Liver (tissue), 8 donors: ENCODE measurements at regions not wholly inside any gene's neighbourhood (a gene's known extent, or its start where the extent isn't known, plus 50 kb on each side); places are given as distances from the start of the nearest gene placed in this dataset.

Experiments used
- DNase-seq: peaks from one replicate; pipeline ENCODE4 v3.0.0-alpha.2; 2017; ENCODE audit warnings: low spot score
- H3K27ac ChIP-seq, 2 donors: one replicate each; pipeline ENCODE4 v1.7.0; 2013; ENCODE audit warnings: inconsistent platforms in 2 of 2, low read length in 2 of 2, control low read depth in 1 of 2, low read depth in 1 of 2, mild to moderate bottlenecking in 1 of 2
- H3K27me3 ChIP-seq, 4 donors: one replicate each; pipeline versions ENCODE4 v1.6.1 to v1.7.0; 2013; ENCODE audit warnings: low read length in 3 of 4, inconsistent platforms in 1 of 4, mild to moderate bottlenecking in 1 of 4, moderate library complexity in 1 of 4; ENCODE audit not compliant: control insufficient read depth in 4 of 4, insufficient read depth in 4 of 4
- H3K36me3 ChIP-seq, 4 donors: one replicate each; pipeline versions ENCODE4 v1.6.1 to v1.7.0; 2013; ENCODE audit warnings: low read length in 3 of 4, mild to moderate bottlenecking in 3 of 4, low read depth in 1 of 4, moderate library complexity in 1 of 4; ENCODE audit not compliant: control insufficient read depth in 4 of 4, insufficient read depth in 3 of 4
- H3K4me1 ChIP-seq, 4 donors: one replicate each; pipeline versions ENCODE4 v1.6.1 to v1.7.0; 2013; ENCODE audit warnings: low read length in 3 of 4, mild to moderate bottlenecking in 3 of 4, moderate library complexity in 1 of 4; ENCODE audit not compliant: control insufficient read depth in 4 of 4, insufficient read depth in 4 of 4
- H3K4me3 ChIP-seq, 3 donors: one replicate each; pipeline versions ENCODE4 v1.6.1 to v1.7.0; 2013; ENCODE audit warnings: low read length in 3 of 3, control low read depth in 1 of 3, low read depth in 1 of 3, mild to moderate bottlenecking in 1 of 3
- H3K9ac ChIP-seq, 2 donors: one replicate each; pipeline ENCODE4 v1.7.0; 2013; ENCODE audit warnings: low read length in 2 of 2, mild to moderate bottlenecking in 2 of 2, moderate library complexity in 2 of 2, control low read depth in 1 of 2, low read depth in 1 of 2
- H3K9me3 ChIP-seq, 4 donors: one replicate each; pipeline versions ENCODE4 v1.6.1 to v1.7.0; 2013; ENCODE audit warnings: low read length in 3 of 4; ENCODE audit not compliant: control insufficient read depth in 4 of 4
- ATF3 ChIP-seq: IDR thresholded peaks from 2 replicates; pipeline ENCODE4 v1.6.1; 2016; ENCODE audit warnings: antibody characterized with exemption
- CTCF ChIP-seq: fragments of 150-350 bp; IDR thresholded peaks from 2 replicates; pipeline ENCODE4 v1.5.1; 2017; ENCODE audit warnings: improper control_type of control experiment, low read depth, low read length; ENCODE audit not compliant: missing input control
- EGR1 ChIP-seq, 2 donors: IDR thresholded peaks; 2 replicates each; pipeline ENCODE4 v1.6.1; 2016 to 2018; ENCODE audit warnings: antibody characterized with exemption in 2 of 2, low read depth in 2 of 2
- FOXA1 ChIP-seq: IDR thresholded peaks from 2 replicates; pipeline ENCODE4 v1.6.1; 2016; ENCODE audit warnings: antibody characterized with exemption
- FOXA2 ChIP-seq: IDR thresholded peaks from 2 replicates; pipeline ENCODE4 v1.6.1; 2016; ENCODE audit warnings: antibody characterized with exemption
- GABPA ChIP-seq, 2 donors: IDR thresholded peaks in 1 of 2; conservative IDR thresholded peaks in 1 of 2; 2 replicates each; pipeline ENCODE4 v1.6.1; 2016; ENCODE audit warnings: antibody characterized with exemption in 2 of 2, mild to moderate bottlenecking in 1 of 2, moderate library complexity in 1 of 2
- HNF4A ChIP-seq, 2 donors: conservative IDR thresholded peaks; 2 replicates each; pipeline ENCODE4 v1.6.1; 2016; ENCODE audit warnings: antibody characterized with exemption in 2 of 2, mild to moderate bottlenecking in 2 of 2
- HNF4G ChIP-seq: IDR thresholded peaks from 2 replicates; pipeline ENCODE4 v1.6.1; 2016; ENCODE audit warnings: antibody characterized with exemption
- JUND ChIP-seq, 2 donors: IDR thresholded peaks; 2 replicates each; pipeline ENCODE4 v1.6.1; 2016; ENCODE audit warnings: antibody characterized with exemption in 2 of 2
- MAX ChIP-seq: IDR thresholded peaks from 2 replicates; pipeline ENCODE4 v1.6.1; 2016; ENCODE audit warnings: antibody characterized with exemption
- NR2F2 ChIP-seq: IDR thresholded peaks from 2 replicates; pipeline ENCODE4 v1.6.1; 2016; ENCODE audit warnings: antibody characterized with exemption
- RAD21 ChIP-seq, 2 donors: IDR thresholded peaks; 2 replicates each; pipeline ENCODE4 v1.6.1; 2016; ENCODE audit warnings: antibody characterized with exemption in 2 of 2, mild to moderate bottlenecking in 2 of 2
- REST ChIP-seq: IDR thresholded peaks from 2 replicates; pipeline ENCODE4 v1.6.1; 2016; ENCODE audit warnings: antibody characterized with exemption, mild to moderate bottlenecking
- RXRA ChIP-seq, 2 donors: IDR thresholded peaks; 2 replicates each; pipeline ENCODE4 v1.6.1; 2017 to 2018; ENCODE audit warnings: antibody characterized with exemption in 2 of 2, mild to moderate bottlenecking in 1 of 2
- SP1 ChIP-seq: IDR thresholded peaks from 2 replicates; pipeline ENCODE4 v1.6.1; 2018; ENCODE audit warnings: antibody characterized with exemption, mild to moderate bottlenecking
- TAF1 ChIP-seq: conservative IDR thresholded peaks from 2 replicates; pipeline ENCODE4 v1.6.1; 2016; ENCODE audit warnings: antibody characterized with exemption, mild to moderate bottlenecking
- YY1 ChIP-seq: IDR thresholded peaks from 2 replicates; pipeline ENCODE4 v1.6.1; 2016; ENCODE audit warnings: antibody characterized with exemption, mild to moderate bottlenecking
- ZBTB33 ChIP-seq: IDR thresholded peaks from 2 replicates; pipeline ENCODE4 v1.6.1; 2016; ENCODE audit warnings: antibody characterized with exemption
- WGBS: extraction: QIAGEN DNeasy Blood & Tissue Kit; methylation state at CpG from one replicate; pipeline ENCODE4 v1.1.7; 2013; 5-methylcytosine and 5-hydroxymethylcytosine counted together
- donor health status: healthy.
- donor health status: healthy.
- donor health status: healthy.
- donor health status: healthy.
- donor health status: healthy.

GRCh38 chr13:38636073-38636472 is 50.8 kb upstream of the FREM2 start:
- 48% methylated on average over 3 of the region's 3 CpGs for WGBS
- H3K9me3 ChIP-seq, result no peaks in the 10 kb centered on the region
- TF ChIP-seq MAX (no peak), NR2F2 (no peak)
- no peaks in the 10 kb centered on the region for H3K36me3 ChIP-seq
- DNase-seq, result no peak
- H3K9ac ChIP-seq, result no peak overlapping the region
- no peak overlapping the region for H3K27ac ChIP-seq
- H3K4me3 ChIP-seq, result no peak overlapping the region
- H3K4me1 ChIP-seq, result no peaks in the 10 kb centered on the region
- H3K27me3 ChIP-seq, result peaks cover 0 to 7% (median 1%) of the 10 kb centered on the region in 4 donors

GRCh38 chr13:38636761-38637160 is 50.1 kb upstream of the FREM2 start:
- no peak overlapping the region for H3K27ac ChIP-seq
- no peak for TF ChIP-seq RXRA (IDR thresholded peaks at IDR 0.05)
- TF ChIP-seq EGR1 (IDR thresholded peaks at IDR 0.05; ENCODE audit: low read depth in 2 of 2), result no peak
- TF ChIP-seq JUND (IDR thresholded peaks at IDR 0.05), result no peak
- TF ChIP-seq SP1, result no peak
- no peak for TF ChIP-seq ZBTB33
- TF ChIP-seq ATF3, result no peak
- no peak for TF ChIP-seq GABPA (IDR thresholded peaks at IDR 0.05 in 1 of 2, conservative IDR thresholded peaks at IDR 0.05 in 1 of 2)
- TF ChIP-seq HNF4A (conservative IDR thresholded peaks at IDR 0.05), result no peak
- no peak for TF ChIP-seq HNF4G
- TF ChIP-seq FOXA2, result no peak
- no peak for TF ChIP-seq FOXA1
- TF ChIP-seq NR2F2, result no peak
- TF ChIP-seq RAD21 (IDR thresholded peaks at IDR 0.05), result no peak
- no peak for TF ChIP-seq REST
- TF ChIP-seq TAF1, result no peak
- TF ChIP-seq YY1, result no peak
- no peak for TF ChIP-seq CTCF
- no peak for TF ChIP-seq MAX
- no peak overlapping the region for H3K4me3 ChIP-seq
- DNase-seq, result no peak
- no peaks in the 10 kb centered on the region for H3K4me1 ChIP-seq
- no peak overlapping the region for H3K9ac ChIP-seq
- no peaks in the 10 kb centered on the region for H3K9me3 ChIP-seq
- H3K27me3 ChIP-seq, result peaks cover 0 to 7% (median 1%) of the 10 kb centered on the region in 4 donors
- 28% methylated on average over 2 of the region's 2 CpGs for WGBS
- H3K36me3 ChIP-seq, result no peaks in the 10 kb centered on the region
